Colon (tissue), 2 donors: ENCODE measurements at regions not wholly inside any gene's neighbourhood (a gene's known extent, or its start where the extent isn't known, plus 50 kb on each side); places are given as distances from the start of the nearest gene placed in this dataset.

Source experiments
- FAIRE-seq: peaks from 2 replicates; lab custom pipeline; 2012; peaks lifted over from hg19 to GRCh38; lab: Jason Lieb, UNC
- donor health status: control.
- donor health status: control.

DNA sequence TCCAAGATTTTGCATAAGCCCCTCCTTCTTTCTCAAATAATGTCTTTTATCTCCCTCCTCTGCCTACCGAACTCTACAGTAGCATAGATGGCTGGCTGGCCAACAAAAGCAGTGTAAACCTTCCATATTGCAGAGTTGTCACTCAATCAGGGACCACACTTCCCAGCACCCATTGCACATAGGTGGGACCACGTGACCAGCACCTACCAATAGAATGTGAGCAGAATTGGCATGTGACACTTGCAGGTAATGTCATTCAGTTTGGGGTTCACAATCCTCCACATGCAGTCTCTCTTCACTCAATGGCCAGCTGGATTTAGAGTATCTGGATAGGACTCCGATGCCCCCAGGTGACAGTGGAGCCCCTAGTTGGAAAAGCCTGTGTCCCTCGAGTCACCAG is 190.3 kb upstream of the CRY1 start:
- FAIRE-seq: no peak

DNA sequence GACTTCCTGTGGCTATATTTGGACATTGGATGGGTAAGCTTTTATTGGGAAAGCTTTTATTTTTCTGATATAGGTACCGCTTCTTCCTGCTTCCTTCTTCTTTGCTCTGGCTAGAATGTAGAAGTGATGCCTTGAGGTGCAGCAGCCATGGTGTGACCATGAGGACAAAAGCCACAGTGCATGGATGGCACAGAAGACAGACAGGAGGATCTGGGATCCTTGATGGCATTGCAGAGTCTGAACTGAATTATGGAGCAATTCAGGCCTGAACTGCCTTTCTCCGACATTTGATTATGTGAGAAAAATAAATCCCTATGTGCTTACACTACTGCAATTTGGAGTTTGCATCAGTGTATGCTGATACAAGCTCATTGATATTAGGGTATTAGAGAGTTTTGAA is 191.3 kb upstream of the CRY1 start:
- FAIRE-seq: no peak

DNA sequence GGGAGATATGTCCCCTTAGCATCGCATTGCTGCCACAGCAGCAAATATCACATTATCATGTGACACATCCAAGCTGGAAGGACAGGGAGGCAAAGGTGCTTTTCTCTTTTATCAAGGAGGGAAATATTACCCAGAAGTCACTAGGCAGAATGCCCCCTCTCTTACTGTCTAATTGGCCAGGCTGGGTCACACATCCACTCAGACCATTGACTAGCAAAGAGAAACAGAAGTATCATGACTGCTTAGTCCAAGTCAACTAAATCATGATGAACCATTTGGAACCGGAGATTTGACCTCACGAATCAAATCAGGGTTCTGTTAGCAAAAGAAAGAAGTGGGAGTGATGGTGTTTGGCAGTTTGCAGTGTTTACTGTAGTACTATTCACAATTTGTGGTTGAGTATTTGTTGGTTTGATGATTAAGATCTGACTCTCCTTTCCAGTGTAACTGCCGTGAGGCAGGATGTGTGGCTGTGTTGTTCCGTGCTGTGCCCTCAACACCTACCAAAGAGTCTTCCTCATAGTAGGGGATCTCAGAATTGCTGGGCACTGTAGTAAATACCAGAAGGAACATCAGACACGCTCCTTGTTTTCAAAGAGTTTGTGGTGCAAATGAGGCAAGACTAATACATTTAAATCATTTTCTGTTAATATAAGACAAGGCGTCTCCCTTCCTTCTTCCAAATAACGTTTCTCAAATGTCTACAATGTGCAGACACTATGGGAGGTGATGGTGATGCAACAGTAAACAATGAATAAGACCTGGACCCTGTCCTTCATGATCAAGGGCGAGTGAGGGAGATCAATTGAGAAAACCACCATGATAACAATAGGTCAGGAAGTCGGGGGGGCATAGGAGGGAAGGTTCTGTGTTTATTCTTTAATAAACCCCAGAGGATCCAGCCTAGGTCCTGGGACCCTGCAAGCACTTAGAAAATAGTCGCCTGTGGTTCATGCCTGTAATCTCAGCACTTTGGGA is 194.4 kb upstream of the CRY1 start:
- FAIRE-seq: no peak

DNA sequence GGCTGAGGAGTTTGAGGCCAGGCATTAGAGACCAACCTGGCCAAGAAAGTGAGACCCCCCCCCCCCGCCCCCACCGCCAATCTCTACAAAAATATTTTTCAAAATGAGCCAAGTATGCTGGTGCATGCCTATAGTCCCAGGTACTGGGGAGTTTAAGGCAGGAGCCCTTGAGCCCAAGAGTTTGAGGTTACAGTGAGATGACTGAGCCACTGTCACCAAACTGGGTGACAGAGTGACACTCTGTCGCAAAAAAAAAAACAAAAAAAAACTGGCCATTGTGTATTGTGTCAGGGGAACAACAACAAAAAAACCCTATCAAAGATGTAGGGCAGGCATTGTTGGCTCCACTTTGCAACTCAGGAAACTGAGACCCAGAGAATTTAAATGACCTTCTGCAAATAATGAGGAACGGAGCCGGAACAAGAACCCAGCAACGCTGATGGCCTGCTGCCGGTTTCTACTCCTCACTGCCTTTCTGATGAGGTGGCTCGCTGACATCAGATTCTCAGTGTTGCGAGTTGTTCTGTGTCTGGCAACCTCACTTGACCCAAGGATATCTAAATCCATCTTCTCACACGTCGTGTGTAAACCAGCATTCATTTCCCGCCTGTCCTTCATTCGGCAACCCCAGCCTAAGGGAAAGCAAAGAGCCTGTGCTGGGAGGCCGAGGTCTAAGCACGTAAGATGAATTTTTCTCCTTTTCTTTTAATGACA is 195.2 kb upstream of the CRY1 start:
- no peak for FAIRE-seq

DNA sequence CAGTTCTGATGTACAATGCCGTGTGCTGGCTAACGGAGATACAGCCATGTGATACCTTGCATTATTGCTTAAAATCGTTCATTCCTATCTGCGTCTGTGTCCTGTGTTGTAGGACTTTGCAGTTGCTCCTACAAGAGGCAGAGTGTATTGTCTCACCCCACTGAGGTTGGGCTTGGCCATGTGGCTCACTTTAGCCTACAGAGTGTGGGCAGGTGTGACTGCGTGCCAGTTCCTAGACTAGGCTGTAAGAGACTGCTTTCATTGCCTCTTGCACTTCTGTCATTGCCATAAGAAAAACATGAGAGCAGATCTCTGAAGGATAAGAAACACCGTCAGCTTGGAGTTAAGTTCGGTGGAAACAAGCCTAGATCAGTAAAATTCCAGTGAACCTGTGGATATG is 197.7 kb upstream of the CRY1 start:
- FAIRE-seq: no peak

DNA sequence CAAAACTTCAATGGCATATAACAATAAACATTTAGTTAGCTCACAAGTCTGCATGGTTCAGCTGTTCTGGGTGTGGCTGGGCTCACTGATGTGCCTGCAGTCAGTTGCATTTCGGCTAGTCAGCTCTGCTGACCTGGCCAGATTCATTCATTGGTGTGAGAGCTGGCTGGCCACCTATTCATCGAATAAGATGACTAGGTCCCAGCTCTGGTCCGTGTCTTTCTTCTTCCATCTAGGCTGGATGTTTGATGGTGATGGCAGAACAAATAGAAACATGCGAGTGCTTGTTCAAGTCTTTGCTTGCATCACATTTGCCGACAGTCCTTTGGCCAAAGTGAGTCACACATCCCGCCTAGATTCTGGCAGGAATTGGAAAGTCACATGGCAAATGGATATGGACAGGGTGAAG is 203.3 kb upstream of the CRY1 start:
- no peak for FAIRE-seq

DNA sequence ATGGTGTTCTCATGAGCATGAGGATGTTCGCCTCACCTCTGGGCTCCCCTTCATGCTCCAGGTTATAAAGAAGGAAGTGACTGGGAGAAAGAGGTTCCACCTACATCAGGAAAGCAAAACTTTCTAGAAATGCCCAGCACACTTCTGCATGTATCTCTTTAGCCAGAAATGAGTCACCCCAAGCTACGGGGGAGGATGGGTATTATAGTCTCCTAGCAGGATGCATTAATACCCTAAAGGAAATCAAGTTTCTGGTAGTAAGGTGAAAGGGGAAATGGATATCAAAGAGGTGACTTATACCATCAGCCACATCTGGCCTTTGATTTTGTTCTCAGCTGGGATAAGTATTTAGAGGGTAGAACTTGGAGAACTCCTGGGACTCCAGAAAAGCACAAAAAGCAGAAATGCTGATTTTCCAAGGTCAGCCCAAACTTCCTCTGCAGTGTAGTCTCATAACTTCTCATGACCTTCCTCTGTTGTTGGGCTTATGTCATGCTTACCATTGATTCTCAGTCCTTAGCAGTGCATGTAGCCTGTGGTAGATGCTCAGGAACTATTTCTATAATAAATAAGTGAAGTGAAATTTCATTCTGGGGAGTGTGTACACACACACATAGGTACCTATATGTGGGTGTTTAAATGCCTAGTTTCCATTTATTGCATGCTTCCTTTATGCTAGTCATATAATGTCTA is 209.4 kb upstream of the CRY1 start:
- FAIRE-seq: no peak

DNA sequence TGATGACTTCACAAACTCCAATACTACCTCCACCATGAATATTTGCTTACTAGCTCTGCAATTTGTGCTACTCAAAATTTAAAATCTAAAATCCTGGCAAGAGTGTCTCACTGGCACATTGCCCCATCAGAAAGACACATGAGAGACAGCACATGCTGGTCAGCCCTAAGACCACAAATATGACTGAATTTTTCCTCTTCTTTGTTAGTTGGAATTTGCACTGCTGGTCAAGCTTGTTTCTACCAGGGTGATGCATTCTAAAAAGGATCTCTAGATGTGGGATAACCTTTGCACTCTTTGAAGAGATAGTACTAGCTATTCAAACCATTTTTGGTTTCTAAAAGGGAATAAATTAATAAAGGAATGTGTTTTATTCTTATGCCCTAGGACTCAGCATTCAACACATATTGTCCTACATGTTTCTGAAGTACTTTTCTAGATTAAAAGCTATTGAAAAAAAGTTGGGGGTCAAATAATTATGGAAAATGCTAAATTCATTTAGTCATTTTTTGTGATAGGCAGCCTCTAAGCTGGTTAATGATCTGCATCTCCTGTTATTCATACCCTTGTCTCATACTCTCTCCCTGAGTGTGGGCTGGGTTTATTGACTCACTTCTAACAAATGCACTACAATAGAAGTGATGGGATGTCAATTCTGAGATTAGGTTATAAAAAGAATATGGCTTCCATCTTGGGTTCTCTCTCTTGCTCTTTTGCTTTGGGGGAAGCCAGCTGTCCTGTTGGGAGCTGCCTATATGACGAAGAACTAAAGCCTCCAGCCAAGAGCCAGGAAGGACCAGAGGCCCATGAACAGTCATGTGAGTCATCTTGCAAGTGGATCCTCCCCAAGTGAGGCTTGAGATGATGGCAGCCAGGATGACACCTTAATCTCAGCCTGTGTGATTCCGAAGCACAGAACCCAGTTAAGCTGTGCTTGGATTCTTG is 211.5 kb upstream of the CRY1 start:
- FAIRE-seq: no peak

DNA sequence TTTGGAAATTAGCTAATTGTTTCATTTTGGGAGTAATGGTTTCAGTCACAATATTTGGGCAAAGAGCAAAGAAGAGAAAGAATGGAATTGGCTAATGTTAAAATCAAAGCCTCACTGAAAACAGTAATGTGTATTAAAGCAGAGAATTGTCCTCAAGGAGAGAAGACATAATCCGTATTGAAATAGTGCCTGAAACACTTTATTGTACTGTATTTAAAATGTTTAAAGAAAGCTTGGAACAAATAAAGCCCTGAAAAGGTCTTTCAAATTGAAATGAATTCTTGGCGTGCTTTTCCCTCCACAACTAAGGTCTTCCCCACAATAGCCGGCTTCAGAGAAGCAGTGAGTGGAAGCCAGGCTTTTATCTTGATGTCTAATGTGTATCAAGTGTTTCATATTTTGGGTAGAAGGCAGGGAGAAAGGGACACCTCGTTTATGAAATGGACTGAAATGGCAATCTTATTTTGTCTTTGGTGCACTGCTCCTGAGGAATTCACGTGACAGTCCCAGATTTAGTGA is 212.9 kb upstream of the CRY1 start:
- FAIRE-seq: no peak

DNA sequence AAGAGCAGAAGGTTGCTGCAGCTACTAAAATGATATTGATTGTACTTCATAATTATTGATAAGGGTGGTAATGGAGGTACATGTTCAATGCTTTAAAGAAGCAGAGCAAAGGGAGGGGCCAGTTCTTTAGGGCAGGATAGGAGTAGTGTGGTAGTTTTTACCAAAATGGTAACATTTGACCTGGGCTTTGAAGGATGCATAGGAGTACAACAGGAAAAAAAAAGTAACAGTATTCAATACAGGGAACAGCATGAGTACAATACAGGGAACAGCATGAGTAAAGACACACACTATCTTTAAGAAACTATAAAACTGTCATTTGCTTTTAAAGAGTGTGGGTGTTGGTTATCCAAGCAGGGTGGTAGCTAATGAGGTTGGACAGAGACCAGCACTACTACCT is 215.0 kb upstream of the CRY1 start:
- no peak for FAIRE-seq

DNA sequence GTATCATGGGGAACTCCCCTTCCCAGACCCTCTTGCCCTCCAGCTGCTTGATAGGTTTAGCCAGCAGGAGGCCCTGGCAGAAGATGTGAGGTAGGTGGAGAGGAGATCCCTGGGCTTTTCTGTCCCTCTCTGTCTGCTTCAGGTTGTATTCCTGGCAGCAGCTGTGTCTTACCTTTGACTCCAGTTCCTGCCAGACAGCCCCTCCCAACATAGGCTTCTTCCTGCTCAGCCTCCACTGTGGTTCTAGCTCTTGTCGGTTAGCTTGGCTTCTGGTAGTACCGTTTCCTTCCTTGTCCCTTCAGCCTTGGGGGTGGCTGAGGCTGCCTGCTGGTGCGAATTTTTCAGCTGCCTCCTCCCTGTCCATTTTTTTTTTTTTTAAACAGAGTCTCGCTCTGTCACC is 215.7 kb upstream of the CRY1 start:
- no peak for FAIRE-seq

DNA sequence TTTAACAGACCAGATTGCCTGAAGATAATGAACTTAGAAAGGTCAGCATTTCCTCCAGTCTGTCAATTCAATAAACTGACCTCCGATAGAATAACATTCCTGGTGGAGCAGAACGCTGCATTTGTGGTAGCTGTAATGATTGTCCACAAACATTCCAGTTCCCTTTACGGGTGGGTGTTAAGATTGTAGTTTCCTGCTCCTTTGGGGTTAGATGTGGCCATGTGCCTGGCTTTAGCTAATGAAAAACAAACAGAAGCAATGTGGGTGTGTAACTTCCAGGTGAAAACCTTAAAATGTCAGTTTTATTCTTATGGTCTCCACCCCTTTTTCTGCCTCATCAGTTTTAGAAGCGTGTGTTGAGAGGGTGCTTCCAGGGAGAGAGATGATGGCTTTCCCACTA is 217.3 kb upstream of the CRY1 start:
- no peak for FAIRE-seq

DNA sequence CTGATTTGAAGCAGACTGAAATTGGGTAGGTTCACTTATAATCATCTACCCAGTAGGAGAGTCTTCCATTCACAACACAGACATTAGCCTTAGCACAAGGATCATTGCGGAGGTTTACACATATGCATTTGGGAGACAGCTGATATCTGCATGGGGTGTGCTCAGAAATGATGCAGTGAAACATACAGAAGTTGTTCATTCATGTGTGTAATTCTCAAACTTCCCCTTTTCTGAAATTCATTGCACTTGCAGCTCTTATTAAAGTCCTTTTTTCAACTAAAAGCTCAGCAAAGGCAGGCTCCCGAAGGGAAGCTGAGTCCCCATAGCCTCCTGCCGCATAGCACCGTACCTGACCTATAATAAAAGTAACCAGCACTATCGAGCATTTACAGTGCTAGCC is 218.3 kb upstream of the CRY1 start:
- no peak for FAIRE-seq

DNA sequence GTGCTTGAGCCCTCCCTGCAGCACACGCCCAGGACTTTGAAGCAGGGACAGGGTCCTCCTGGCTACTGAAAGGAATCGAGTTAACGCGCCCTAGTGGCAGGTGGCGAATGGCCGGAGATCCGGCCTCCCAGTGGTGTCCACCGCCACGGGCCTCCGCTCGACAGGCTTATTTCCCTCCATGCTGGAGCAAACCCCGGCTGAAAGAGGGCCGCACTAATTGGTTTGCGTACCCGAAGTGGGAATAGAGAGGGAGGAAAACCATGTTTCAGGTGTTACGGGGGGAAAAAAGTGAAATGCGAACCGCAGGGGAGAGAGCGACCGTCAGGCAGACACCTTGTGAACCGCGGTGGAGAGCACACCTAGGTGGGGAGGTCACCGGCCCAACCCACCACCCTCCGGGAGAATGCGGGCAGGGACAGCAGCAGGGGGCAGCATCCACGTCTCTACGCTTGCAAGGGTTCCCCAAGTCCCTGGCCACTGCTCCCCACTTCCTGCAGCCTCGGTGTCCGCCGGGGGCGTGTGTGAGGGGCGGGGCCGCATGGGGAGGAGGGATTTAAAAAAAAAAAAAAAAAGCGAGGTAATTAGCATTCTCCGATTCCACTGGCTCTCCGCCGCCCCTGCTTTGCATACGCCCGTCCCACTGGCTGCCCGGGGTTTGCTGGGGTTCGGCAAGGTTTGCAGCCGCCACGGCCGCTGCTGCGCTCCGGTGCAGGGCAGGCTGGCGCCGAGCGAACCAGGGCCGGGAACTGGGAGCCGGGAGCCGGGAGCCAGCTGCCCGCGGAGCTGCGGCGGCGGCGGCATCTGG is 224.6 kb upstream of the CRY1 start:
- FAIRE-seq: no peak

DNA sequence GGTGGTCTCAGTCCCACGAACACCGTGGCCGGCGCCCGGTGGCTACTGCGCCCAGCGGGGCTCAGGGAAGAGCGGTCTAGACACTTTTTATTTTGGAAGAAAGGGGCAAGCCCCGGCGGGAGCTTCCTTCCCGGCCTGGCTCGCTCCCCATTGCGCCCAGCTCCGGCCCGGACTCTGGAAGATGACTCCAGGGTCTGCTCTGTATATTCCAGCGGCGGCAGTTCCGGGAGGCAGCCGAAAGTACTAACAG is 225.1 kb upstream of the CRY1 start:
- no peak for FAIRE-seq

DNA sequence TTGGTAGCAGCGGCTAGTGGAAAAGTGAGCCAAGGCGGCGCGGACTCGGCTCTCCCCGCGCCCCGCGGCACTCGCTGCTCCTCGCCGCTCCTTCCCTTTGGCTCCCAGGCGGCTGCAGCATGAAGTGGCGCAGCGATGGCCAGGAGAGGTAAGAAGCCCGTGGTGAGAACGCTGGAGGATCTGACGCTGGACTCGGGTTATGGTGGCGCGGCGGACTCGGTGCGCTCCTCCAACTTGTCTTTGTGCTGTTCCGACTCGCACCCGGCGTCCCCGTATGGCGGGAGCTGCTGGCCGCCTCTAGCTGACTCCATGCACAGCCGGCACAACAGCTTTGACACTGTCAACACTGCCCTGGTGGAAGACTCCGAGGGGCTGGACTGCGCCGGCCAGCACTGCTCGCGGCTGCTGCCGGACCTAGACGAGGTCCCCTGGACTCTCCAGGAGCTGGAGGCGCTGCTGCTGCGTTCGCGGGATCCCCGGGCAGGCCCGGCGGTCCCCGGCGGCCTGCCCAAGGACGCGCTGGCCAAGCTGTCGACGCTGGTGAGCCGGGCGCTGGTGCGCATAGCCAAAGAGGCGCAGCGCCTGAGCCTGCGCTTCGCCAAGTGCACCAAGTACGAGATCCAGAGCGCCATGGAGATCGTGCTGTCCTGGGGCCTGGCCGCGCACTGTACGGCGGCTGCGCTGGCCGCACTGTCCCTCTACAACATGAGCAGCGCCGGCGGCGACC is 225.6 kb upstream of the CRY1 start:
- FAIRE-seq: no peak

DNA sequence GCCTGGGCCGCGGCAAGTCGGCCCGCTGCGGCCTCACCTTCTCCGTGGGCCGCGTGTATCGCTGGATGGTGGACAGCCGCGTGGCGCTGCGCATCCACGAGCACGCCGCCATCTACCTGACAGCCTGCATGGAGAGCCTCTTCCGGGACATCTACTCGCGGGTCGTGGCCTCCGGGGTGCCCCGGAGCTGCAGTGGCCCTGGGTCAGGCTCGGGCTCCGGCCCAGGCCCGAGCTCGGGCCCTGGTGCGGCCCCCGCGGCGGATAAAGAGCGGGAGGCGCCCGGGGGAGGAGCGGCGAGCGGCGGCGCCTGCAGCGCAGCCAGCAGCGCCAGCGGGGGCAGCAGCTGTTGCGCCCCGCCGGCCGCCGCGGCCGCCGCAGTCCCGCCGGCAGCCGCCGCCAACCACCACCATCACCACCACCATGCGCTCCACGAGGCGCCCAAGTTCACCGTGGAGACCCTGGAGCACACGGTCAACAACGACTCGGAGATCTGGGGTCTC is 226.2 kb upstream of the CRY1 start:
- no peak for FAIRE-seq

DNA sequence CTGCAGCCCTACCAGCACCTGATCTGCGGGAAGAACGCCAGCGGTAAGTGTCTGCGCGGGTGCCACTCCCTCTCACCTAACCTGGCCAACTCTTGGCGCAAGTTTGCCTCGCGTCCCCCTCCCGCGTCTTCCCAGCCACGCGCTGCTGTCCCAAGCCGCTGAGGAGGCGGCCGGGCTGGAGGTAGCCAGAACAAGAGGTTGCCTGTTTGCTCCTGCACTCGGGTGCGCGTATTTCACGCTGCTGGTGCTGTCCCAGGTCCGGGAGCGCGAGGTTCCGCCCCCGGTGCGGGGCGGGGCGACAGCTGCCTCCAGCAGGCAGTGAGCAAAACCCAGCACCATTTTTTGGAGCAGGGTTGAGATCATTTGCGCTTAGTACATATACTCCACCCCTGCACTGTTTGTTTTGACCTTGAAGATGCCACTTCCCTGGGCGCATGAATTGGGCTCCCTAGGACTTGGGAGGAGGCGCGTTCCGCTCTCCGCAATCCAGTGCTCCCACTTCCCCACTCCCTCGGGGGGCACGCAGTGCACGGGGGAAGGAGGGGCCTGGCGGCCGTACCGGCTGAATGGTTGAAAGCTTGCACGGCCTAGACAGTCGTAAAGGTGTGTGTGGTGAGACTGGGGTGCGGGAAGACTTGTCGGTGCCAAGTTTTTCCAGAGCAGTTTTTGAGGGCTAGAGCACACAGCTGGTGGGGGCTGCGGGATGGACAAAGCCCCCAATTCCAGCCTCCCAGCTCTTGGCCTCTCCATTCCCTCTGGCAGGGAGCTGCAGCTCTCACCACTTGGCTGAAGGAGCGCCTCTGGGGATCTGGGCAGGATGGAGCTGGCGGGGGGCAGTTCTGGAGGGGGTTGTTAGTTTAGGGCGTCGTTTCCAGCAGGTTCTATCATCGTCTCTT is 226.9 kb upstream of the CRY1 start:
- FAIRE-seq: no peak
